ENCODE measurements at regions not wholly inside any gene's neighbourhood (a gene's known extent, or its start where the extent isn't known, plus 50 kb on each side); places are given as distances from the start of the nearest gene placed in this dataset.

- TF ChIP-seq ZNF891 (CRISPR knock-in tag; IDR thresholded peaks at IDR 0.05) (no peak), ZNF652 (CRISPR knock-in tag; IDR thresholded peaks at IDR 0.05; ENCODE audit: borderline replicate concordance, low read depth) (no peak), RELA (CRISPR knock-in tag; IDR thresholded peaks at IDR 0.05) (no peak), CBFB (CRISPR knock-in tag; IDR thresholded peaks at IDR 0.05) (no peak), CCAR2 (optimal IDR thresholded peaks at IDR 0.05; ENCODE audit: low read depth, low read length) (no peak)
- TF ChIP-seq, protein P1, sequence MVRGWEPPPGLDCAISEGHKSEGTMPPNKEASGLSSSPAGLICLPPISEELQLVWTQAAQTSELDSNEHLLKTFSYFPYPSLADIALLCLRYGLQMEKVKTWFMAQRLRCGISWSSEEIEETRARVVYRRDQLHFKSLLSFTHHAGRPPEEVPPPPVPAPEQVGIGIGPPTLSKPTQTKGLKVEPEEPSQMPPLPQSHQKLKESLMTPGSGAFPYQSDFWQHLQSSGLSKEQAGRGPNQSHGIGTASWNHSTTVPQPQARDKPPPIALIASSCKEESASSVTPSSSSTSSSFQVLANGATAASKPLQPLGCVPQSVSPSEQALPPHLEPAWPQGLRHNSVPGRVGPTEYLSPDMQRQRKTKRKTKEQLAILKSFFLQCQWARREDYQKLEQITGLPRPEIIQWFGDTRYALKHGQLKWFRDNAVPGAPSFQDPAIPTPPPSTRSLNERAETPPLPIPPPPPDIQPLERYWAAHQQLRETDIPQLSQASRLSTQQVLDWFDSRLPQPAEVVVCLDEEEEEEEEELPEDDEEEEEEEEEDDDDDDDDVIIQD (CRISPR knock-in tag; IDR thresholded peaks at IDR 0.05; ENCODE audit: low read depth) = no peak
- TF ChIP-seq, protein P2, sequence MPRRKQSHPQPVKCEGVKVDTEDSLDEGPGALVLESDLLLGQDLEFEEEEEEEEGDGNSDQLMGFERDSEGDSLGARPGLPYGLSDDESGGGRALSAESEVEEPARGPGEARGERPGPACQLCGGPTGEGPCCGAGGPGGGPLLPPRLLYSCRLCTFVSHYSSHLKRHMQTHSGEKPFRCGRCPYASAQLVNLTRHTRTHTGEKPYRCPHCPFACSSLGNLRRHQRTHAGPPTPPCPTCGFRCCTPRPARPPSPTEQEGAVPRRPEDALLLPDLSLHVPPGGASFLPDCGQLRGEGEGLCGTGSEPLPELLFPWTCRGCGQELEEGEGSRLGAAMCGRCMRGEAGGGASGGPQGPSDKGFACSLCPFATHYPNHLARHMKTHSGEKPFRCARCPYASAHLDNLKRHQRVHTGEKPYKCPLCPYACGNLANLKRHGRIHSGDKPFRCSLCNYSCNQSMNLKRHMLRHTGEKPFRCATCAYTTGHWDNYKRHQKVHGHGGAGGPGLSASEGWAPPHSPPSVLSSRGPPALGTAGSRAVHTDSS (CRISPR knock-in tag; conservative IDR thresholded peaks at IDR 0.05) = no peak
Measured at GRCh38 chr2:6674381-6674780, 191.3 kb downstream of the CMPK2 start (continued).

DNA sequence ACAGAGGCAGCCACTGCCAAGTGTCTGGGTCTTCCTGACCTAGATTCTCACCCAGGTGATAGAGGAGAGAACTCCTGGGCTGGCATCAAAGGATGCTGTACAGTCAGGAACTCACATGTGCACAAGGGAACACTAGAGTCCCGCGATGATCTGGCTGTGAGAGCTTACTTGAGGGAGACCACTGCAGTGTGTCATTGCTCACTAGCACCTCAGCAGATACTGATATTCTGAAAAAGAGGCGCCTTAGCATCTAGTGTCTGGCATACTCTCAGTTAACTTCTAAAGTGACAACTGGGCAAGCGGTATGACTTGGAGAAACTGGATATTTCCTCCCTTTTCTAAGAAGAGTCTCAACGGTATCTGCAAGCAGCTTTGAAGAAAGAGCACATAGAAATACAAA is 189.9 kb downstream of the CMPK2 start:
- 11% methylated on average over 5 of the region's 5 CpGs for WGBS (ENCODE audit: low lambda C conversion rate)
- H3K4me3 ChIP-seq (replicated peaks in 1 of 3; ENCODE audit: insufficient read depth in 1 of 3, low read depth in 2 of 3, low read length in 3 of 3) = no peak overlapping the region
- ChIA-PET CTCF (ENCODE audit: low intra/inter-chr PET ratio, low total read pairs) (no interaction called here), POLR2A (no interaction called here)
- no peak for DNase-seq (ENCODE audit: low spot score)
- ATAC-seq = no peak
- H3K79me2 ChIP-seq (ENCODE audit: insufficient read depth, low read length) = no peaks in the 10 kb centered on the region
- H3K9ac ChIP-seq (ENCODE audit: insufficient read depth, low read depth, low read length) = no peak overlapping the region
- H2AFZ ChIP-seq (ENCODE audit: low read length) = no peak overlapping the region
- intact Hi-C loops (cut with micrococcal nuclease; ENCODE audit: unreplicated experiment) = no loop called here
- no peak overlapping the region for H3K4me2 ChIP-seq (ENCODE audit: low read depth, low read length)
- no peak overlapping the region for H3K27ac ChIP-seq (ENCODE audit: extremely low read length, insufficient read depth, low read length)
- H3K4me1 ChIP-seq (ENCODE audit: insufficient read depth, low read length) = no peaks in the 10 kb centered on the region
- BruUV-seq (replicated peaks) = no TSS peak
- H3K36me3 ChIP-seq (replicated peaks in 1 of 2; ENCODE audit: control insufficient read depth in 1 of 2, insufficient read depth in 2 of 2, low read length in 2 of 2) = no peaks in the 10 kb centered on the region
- peaks cover 0 to 4% of the 10 kb centered on the region in 2 experiments; a peak in 1 of 5 replicates for H3K27me3 ChIP-seq (ENCODE audit: control insufficient read depth in 1 of 2, insufficient read depth in 2 of 2, low read length in 2 of 2)
- H4K20me1 ChIP-seq (ENCODE audit: insufficient read depth, low read length) = no peaks in the 10 kb centered on the region
- no peak for FAIRE-seq
- no peaks in the 10 kb centered on the region for H3K9me3 ChIP-seq (ENCODE audit: low read length)
- in situ Hi-C loops (cut with HindIII; ENCODE audit: extremely low pct_ligation_motif_present, low pct_unique_long_range_greater_than_20kb) = no loop called here
- TF ChIP-seq ZNF614 (CRISPR knock-in tag; IDR thresholded peaks at IDR 0.05; ENCODE audit: borderline replicate concordance) (no peak), ZNF549 (CRISPR knock-in tag; IDR thresholded peaks at IDR 0.05) (no peak), ZNF207 (IDR thresholded peaks at IDR 0.05; ENCODE audit: borderline replicate concordance) (no peak), SYNCRIP (IDR thresholded peaks at IDR 0.05; ENCODE audit: insufficient read depth, low read depth, low read length) (no peak), MXI1 (IDR thresholded peaks at IDR 0.05; ENCODE audit: borderline replicate concordance, low read depth, low read length) (no peak), ZNF34 (CRISPR knock-in tag; IDR thresholded peaks at IDR 0.05; ENCODE audit: borderline replicate concordance) (no peak), ZFYVE20 (CRISPR knock-in tag; IDR thresholded peaks at IDR 0.05; ENCODE audit: borderline replicate concordance, low read depth) (no peak), KAT8 (CRISPR knock-in tag; IDR thresholded peaks at IDR 0.05) (no peak), DNMT3B (CRISPR knock-in tag; conservative IDR thresholded peaks at IDR 0.05) (no peak), RFX1 (IDR thresholded peaks at IDR 0.05) (no peak), KAT2B (IDR thresholded peaks at IDR 0.05; ENCODE audit: borderline replicate concordance, low read depth, low read length) (no peak), MEIS1 (CRISPR knock-in tag; IDR thresholded peaks at IDR 0.05; ENCODE audit: borderline replicate concordance) (no peak), ZNF780A (CRISPR knock-in tag; IDR thresholded peaks at IDR 0.05) (no peak), ZBTB1 (CRISPR knock-in tag; IDR thresholded peaks at IDR 0.05; ENCODE audit: borderline replicate concordance) (no peak), NR2F6 (IDR thresholded peaks at IDR 0.05) (no peak), NR2F6 (CRISPR knock-in tag; IDR thresholded peaks at IDR 0.05) (no peak), CHD2 (IDR thresholded peaks at IDR 0.05; ENCODE audit: low read depth, low read length) (no peak)
- TF ChIP-seq, protein P3, sequence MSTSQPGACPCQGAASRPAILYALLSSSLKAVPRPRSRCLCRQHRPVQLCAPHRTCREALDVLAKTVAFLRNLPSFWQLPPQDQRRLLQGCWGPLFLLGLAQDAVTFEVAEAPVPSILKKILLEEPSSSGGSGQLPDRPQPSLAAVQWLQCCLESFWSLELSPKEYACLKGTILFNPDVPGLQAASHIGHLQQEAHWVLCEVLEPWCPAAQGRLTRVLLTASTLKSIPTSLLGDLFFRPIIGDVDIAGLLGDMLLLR (CRISPR knock-in tag; IDR thresholded peaks at IDR 0.05) = no peak

All from HepG2 (cell line).